ENCODE measurements at regions not wholly inside any gene's neighbourhood (a gene's known extent, or its start where the extent isn't known, plus 50 kb on each side); places are given as distances from the start of the nearest gene placed in this dataset.

DNA sequence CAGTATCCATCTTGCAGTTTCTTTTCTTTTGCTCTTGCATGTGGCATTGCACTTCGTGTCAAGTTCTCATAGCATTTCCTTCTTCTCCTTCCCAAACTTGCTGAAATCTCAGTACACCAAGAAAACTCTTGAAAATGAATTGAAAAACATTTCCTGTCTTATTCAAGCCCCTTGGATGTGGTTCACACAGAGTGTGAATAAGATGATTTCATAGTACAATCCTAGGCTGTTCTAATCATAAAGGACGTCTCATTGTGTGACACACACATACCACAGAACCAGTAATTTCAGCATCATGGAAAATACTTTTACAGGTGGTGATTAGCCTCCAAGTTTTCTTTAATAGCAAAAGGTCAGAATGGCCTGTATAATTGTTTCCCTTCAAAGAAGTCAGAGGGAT, 121.6 kb upstream of the AADACL2 start:
- TF ChIP-seq, protein P1, sequence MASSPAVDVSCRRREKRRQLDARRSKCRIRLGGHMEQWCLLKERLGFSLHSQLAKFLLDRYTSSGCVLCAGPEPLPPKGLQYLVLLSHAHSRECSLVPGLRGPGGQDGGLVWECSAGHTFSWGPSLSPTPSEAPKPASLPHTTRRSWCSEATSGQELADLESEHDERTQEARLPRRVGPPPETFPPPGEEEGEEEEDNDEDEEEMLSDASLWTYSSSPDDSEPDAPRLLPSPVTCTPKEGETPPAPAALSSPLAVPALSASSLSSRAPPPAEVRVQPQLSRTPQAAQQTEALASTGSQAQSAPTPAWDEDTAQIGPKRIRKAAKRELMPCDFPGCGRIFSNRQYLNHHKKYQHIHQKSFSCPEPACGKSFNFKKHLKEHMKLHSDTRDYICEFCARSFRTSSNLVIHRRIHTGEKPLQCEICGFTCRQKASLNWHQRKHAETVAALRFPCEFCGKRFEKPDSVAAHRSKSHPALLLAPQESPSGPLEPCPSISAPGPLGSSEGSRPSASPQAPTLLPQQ (tag by site-specific recombination; IDR thresholded peaks at IDR 0.05): no peak
- TF ChIP-seq, protein P2, sequence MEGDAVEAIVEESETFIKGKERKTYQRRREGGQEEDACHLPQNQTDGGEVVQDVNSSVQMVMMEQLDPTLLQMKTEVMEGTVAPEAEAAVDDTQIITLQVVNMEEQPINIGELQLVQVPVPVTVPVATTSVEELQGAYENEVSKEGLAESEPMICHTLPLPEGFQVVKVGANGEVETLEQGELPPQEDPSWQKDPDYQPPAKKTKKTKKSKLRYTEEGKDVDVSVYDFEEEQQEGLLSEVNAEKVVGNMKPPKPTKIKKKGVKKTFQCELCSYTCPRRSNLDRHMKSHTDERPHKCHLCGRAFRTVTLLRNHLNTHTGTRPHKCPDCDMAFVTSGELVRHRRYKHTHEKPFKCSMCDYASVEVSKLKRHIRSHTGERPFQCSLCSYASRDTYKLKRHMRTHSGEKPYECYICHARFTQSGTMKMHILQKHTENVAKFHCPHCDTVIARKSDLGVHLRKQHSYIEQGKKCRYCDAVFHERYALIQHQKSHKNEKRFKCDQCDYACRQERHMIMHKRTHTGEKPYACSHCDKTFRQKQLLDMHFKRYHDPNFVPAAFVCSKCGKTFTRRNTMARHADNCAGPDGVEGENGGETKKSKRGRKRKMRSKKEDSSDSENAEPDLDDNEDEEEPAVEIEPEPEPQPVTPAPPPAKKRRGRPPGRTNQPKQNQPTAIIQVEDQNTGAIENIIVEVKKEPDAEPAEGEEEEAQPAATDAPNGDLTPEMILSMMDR (tag by site-specific recombination; IDR thresholded peaks at IDR 0.05): no peak
- no peak for TF ChIP-seq ZFP37 (tag by site-specific recombination; IDR thresholded peaks at IDR 0.05)
- no peak for TF ChIP-seq ZNF274 (IDR thresholded peaks at IDR 0.05; ENCODE audit: low read length)
- TF ChIP-seq ZNF274 (tag by site-specific recombination; IDR thresholded peaks at IDR 0.05; ENCODE audit: borderline replicate concordance): no peak
- TF ChIP-seq, protein P3, sequence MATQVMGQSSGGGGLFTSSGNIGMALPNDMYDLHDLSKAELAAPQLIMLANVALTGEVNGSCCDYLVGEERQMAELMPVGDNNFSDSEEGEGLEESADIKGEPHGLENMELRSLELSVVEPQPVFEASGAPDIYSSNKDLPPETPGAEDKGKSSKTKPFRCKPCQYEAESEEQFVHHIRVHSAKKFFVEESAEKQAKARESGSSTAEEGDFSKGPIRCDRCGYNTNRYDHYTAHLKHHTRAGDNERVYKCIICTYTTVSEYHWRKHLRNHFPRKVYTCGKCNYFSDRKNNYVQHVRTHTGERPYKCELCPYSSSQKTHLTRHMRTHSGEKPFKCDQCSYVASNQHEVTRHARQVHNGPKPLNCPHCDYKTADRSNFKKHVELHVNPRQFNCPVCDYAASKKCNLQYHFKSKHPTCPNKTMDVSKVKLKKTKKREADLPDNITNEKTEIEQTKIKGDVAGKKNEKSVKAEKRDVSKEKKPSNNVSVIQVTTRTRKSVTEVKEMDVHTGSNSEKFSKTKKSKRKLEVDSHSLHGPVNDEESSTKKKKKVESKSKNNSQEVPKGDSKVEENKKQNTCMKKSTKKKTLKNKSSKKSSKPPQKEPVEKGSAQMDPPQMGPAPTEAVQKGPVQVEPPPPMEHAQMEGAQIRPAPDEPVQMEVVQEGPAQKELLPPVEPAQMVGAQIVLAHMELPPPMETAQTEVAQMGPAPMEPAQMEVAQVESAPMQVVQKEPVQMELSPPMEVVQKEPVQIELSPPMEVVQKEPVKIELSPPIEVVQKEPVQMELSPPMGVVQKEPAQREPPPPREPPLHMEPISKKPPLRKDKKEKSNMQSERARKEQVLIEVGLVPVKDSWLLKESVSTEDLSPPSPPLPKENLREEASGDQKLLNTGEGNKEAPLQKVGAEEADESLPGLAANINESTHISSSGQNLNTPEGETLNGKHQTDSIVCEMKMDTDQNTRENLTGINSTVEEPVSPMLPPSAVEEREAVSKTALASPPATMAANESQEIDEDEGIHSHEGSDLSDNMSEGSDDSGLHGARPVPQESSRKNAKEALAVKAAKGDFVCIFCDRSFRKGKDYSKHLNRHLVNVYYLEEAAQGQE (tag by site-specific recombination; IDR thresholded peaks at IDR 0.05): no peak
